Skeletal muscle satellite cell (primary cell): ENCODE measurements at regions not wholly inside any gene's neighbourhood (a gene's known extent, or its start where the extent isn't known, plus 50 kb on each side); places are given as distances from the start of the nearest gene placed in this dataset.

Experiments used
- H3K27me3 ChIP-seq: 2 replicates; pipeline ENCODE4 v1.7.0; 2013; ENCODE audit warnings: low read length; ENCODE audit not compliant: control insufficient read depth, insufficient read depth
- H3K36me3 ChIP-seq: 2 replicates; pipeline ENCODE4 v1.7.0; 2013; ENCODE audit warnings: mild to moderate bottlenecking, control low read depth, low read length; ENCODE audit not compliant: insufficient read depth
- H3K4me1 ChIP-seq: 2 replicates; pipeline ENCODE4 v1.7.0; 2013; ENCODE audit warnings: low read length; ENCODE audit not compliant: control insufficient read depth, insufficient read depth
- H3K4me2 ChIP-seq: 2 replicates; pipeline ENCODE4 v1.7.0; 2013; ENCODE audit warnings: mild to moderate bottlenecking, low read length
- H3K4me3 ChIP-seq: 2 replicates; pipeline ENCODE4 v1.7.0; 2013; ENCODE audit warnings: low read length
- H3K9ac ChIP-seq: 2 replicates; pipeline ENCODE4 v1.7.0; 2013; ENCODE audit warnings: mild to moderate bottlenecking, low read depth, low read length, moderate library complexity
- H3K9me3 ChIP-seq: replicated peaks from 2 replicates; pipeline ENCODE4 v1.7.0; 2013; ENCODE audit warnings: mild to moderate bottlenecking, control low read depth, low read length

DNA sequence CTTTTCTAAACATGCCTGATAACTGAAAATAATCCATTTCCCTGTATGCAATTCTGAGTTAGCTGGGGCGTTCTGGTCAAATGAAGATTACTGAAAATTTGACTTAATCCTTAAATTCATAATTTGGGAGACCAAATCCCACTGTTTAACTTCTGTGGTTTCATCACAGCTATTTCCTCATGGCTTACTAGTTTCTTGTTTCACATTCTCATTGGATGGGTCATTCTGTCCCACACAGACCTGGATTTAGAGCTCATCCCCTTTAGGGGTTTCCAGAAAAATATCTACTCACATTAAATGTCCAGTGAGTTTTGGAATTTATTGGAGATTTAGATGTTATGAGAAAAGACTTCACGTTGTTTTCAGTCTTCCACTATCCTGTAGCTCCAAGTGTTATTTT is 709.3 kb upstream of the KLHL1 start:
- no peak overlapping the region for H3K4me3 ChIP-seq
- no peaks in the 10 kb centered on the region for H3K27me3 ChIP-seq
- H3K4me2 ChIP-seq: no peak overlapping the region
- no peaks in the 10 kb centered on the region for H3K9me3 ChIP-seq
- H3K9ac ChIP-seq: no peak overlapping the region
- H3K36me3 ChIP-seq: no peaks in the 10 kb centered on the region
- no peaks in the 10 kb centered on the region for H3K4me1 ChIP-seq

DNA sequence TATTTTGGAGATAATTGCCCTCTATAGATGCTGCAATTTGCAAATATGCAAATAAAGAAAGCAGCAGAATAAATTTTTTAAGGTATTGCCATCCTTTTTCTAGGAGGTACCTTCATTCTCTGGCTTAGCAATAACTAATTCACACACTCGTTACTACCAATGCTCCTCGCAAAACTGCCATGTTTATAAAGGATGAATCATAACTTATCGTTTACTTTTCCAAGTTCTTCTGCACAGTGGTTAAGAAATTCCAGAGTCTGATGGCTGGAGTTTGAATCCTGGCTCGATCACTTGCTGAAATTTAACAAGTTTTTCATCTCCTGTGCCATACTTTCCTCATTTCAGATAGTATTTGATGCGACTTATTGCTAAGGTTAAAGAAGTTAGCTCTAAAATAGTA is 708.6 kb upstream of the KLHL1 start:
- Histone ChIP-seq H3K27me3 (no peaks in the 10 kb centered on the region), H3K4me1 (no peaks in the 10 kb centered on the region), H3K36me3 (no peaks in the 10 kb centered on the region), H3K9me3 (no peaks in the 10 kb centered on the region), H3K9ac (no peak overlapping the region), H3K4me2 (no peak overlapping the region), H3K4me3 (no peak overlapping the region)

DNA sequence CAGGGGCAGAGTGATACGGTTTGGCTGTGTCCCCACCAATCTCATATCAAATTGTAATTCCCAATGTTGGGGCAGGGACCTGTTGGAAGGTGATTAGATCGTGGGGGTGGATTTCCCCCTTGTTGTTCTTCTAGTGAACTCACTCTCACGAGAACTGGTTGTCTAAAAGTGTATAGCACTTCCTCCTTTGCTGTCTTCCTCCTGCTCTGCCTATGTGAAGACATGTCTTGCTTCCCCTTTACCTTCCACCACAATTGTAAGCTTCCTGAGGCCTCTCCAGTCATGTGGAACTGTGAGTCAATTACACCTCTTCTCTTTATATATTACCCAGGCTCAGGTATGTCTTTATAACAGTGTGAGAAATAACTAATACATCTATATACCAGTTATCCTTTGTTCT is 706.4 kb upstream of the KLHL1 start:
- Histone ChIP-seq H3K27me3 (no peaks in the 10 kb centered on the region), H3K36me3 (no peaks in the 10 kb centered on the region), H3K4me1 (no peaks in the 10 kb centered on the region), H3K9ac (no peak overlapping the region), H3K4me2 (no peak overlapping the region), H3K4me3 (no peak overlapping the region), H3K9me3 (no peaks in the 10 kb centered on the region)

DNA sequence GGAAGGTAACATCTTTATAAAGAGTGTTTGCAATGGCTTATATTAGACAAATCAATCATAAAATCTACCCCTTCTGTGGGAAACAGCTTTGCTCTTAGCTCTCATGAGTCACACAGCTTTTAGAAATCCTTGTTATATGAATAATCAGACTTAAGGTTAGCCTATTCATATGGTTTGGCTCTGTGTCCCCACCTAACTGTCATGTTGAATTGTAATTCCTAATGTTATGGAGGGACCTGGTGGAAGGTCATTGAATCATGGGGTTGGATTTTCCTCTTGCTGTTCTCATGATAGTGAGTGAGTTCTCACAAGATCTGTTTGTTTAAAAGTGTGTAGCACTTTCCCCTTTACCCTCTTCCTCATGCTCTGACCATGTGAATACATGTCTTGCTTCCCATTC is 704.2 kb upstream of the KLHL1 start:
- no peak overlapping the region for H3K9ac ChIP-seq
- H3K4me3 ChIP-seq: no peak overlapping the region
- H3K4me1 ChIP-seq: no peaks in the 10 kb centered on the region
- H3K36me3 ChIP-seq: no peaks in the 10 kb centered on the region
- no peaks in the 10 kb centered on the region for H3K27me3 ChIP-seq
- H3K4me2 ChIP-seq: no peak overlapping the region
- no peaks in the 10 kb centered on the region for H3K9me3 ChIP-seq

DNA sequence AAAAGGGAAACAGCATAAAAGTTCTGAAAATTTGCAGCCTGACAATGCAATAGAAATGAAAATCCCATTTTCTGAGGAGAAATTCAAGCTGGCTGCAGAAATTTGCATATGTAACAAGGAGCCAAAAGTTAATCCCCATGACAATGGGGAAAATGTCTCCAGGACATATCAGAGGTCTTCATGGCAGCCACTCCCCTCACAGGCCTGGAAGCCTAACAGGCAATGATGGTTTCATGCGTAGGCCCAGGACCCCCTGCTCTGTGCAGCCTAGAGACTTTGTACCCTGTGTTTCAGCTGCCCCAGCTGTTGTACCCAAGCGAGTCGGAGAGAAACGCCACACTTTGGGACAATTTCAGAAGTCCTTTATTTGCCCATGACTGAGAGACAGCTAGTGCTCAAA is 701.3 kb upstream of the KLHL1 start:
- Histone ChIP-seq H3K4me2 (no peak overlapping the region), H3K4me1 (no peaks in the 10 kb centered on the region), H3K36me3 (no peaks in the 10 kb centered on the region), H3K27me3 (no peaks in the 10 kb centered on the region), H3K9me3 (no peaks in the 10 kb centered on the region), H3K9ac (no peak overlapping the region), H3K4me3 (no peak overlapping the region)

DNA sequence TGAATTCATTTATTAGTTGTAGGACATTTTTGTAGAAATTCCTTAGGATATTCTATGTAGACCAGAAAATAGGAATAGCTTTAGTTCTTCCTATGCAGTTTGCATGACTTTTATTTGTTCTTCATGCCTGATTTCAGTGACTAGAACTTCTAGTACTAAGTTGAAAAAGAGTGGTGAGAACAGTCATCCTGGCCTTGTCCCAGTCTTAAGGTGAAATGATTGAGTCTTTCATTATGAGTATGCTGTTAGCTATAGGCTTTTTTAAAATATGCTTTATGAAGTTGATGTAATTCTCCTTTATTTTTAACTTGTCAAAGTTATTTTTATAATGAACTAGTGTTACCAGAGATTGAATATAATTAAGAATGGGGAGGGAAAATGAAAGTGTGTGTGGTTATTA is 690.1 kb upstream of the KLHL1 start:
- Histone ChIP-seq H3K4me3 (no peak overlapping the region), H3K9ac (no peak overlapping the region), H3K4me1 (no peaks in the 10 kb centered on the region), H3K4me2 (no peak overlapping the region), H3K9me3 (no peaks in the 10 kb centered on the region), H3K36me3 (no peaks in the 10 kb centered on the region), H3K27me3 (no peaks in the 10 kb centered on the region)

DNA sequence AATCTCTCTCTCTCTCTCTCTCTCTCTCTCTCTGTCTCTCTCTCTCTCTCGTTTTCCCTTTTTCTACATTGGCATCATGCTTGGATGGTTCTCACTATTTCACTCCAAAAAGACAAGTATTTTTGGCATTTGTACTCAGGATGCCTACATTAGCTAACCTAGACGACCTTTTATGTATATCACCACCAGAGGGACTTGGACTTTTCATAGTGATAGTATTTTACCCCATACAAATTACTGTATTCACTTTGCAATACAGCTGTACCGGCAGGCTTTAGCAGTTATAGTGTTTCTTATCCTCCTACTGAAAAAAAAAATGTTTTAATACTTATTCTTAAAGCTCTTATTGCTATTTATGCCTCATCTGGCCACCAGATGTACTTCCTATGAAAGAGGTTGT is 687.2 kb upstream of the KLHL1 start:
- Histone ChIP-seq H3K9me3 (no peaks in the 10 kb centered on the region), H3K4me3 (no peak overlapping the region), H3K4me2 (no peak overlapping the region), H3K9ac (no peak overlapping the region), H3K36me3 (no peaks in the 10 kb centered on the region), H3K4me1 (no peaks in the 10 kb centered on the region), H3K27me3 (no peaks in the 10 kb centered on the region)

DNA sequence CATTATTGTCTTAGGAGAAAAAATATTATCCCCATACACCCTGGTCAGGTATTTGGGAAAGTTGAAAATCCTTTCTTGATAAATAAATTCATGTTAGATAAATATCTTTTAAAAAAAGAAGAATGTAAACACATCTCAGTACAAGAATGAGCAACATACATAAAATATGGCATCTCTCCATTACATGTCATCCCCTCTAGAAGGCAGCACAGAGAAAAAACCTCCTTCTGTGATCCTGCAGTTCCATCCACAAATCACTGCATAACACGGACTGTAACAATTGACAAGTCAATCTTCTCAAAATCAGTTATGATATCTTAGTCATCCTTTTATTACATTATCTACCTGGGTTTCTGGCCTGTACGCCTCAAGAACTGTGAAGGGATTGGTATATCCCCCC is 683.9 kb upstream of the KLHL1 start:
- Histone ChIP-seq H3K36me3 (no peaks in the 10 kb centered on the region), H3K27me3 (no peaks in the 10 kb centered on the region)

DNA sequence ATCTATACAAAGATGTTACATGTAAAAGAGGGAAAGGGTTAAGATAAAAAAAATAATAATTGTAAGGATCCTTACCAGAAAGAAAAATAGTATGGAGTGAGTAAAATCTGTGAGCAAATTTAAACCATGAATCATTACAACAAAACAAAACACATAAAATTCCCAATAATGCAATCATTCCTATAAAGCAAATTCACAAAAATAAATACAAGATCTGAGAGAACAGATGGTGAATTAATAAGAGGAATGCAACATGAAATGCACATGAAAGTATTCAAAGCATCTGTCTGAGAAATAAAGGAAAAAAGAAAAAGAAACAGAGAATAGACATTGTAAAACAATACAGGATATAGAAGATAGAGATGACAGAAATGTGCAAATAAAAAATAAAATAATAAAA is 681.5 kb upstream of the KLHL1 start:
- Histone ChIP-seq H3K36me3 (no peaks in the 10 kb centered on the region), H3K27me3 (no peaks in the 10 kb centered on the region), H3K4me2 (no peak overlapping the region), H3K4me1 (peaks cover 4% of the 10 kb centered on the region), H3K4me3 (no peak overlapping the region), H3K9ac (no peak overlapping the region), H3K9me3 (no peaks in the 10 kb centered on the region)

More for the DNA sequence above, 683.9 kb upstream of the KLHL1 start:
- no peak overlapping the region for H3K4me2 ChIP-seq
- H3K9ac ChIP-seq: no peak overlapping the region
- H3K9me3 ChIP-seq: no peaks in the 10 kb centered on the region
- peaks cover 4% of the 10 kb centered on the region for H3K4me1 ChIP-seq
- H3K4me3 ChIP-seq: no peak overlapping the region

DNA sequence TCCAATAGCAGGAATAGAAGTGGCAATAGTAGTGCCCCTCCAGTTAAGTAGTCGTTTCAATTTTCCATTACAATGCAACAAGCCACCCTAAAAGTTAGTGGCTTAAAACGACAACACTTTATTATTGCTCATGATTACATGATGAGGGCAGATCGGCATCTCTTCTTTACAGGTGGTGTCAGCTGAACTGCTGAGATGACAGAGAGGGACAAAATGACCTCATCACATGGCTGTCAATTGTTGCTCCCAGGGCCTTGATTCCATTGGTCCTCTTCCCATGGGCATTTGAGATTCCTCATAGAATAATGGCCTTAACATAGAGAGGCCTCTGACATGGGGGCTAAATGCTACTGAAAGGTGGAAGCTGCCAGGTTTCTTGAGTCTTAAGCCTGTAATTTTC is 679.8 kb upstream of the KLHL1 start:
- Histone ChIP-seq H3K4me2 (no peak overlapping the region), H3K4me3 (no peak overlapping the region), H3K36me3 (no peaks in the 10 kb centered on the region), H3K4me1 (peaks cover 4% of the 10 kb centered on the region), H3K27me3 (no peaks in the 10 kb centered on the region), H3K9ac (no peak overlapping the region), H3K9me3 (no peaks in the 10 kb centered on the region)

DNA sequence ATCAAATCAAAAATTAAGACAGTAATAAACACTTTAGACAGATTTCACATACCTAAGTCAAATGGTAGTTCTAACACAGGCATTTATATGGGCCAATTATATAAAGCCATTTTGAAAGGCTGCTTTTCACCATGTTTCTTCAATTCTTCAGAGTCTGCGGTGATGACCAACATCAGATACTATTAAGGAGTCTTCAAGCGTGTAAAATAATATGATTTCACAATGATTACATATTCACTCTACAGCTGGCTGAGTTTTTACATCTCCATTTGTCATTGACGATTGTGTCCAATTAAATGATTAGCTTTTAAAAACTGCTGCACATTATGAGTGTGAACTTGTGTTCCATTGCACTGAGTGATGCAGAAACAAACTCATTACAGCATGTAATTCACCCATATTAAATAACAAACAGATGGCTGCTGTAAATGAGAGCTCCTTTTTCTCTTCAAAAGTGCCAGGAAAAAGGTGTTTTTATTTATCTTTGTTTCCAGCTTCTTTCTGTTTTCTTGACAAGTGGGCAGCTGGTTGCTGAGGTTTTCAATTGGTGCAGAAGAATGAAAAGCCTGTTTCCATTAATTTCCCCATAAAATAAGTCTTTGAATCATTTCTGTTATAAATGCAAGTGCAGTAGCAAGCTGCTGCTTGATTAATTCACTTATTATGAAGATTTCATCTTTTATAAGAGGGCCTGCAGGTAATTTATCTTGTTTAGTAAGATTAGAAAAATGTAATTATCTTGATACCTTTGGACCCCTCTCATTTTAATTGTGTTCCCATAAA is 676.1 kb upstream of the KLHL1 start:
- Histone ChIP-seq H3K9me3 (no peaks in the 10 kb centered on the region), H3K4me2 (no peak overlapping the region), H3K4me1 (peaks cover 2% of the 10 kb centered on the region), H3K36me3 (no peaks in the 10 kb centered on the region), H3K9ac (no peak overlapping the region), H3K4me3 (no peak overlapping the region), H3K27me3 (no peaks in the 10 kb centered on the region)

DNA sequence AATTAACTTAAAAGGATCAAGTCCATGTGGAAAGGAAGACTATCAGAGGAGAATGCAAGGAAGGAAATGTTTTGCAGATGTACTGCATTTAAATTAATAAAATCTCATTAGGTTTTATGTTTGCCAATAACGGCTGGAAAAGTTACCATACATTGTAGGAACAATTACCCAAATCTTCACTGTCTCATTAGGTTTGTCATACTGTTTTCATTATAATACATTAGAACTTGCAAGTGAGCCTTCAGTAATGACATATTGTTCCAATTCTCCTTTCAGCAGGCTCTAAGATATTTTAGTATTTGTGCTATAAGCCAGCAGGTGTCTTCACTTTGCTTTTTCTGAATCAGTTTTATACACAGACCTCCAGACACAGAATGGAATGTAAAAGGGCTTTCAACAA is 661.6 kb upstream of the KLHL1 start:
- H3K4me3 ChIP-seq: no peak overlapping the region
- no peaks in the 10 kb centered on the region for H3K9me3 ChIP-seq
- no peaks in the 10 kb centered on the region for H3K4me1 ChIP-seq
- H3K4me2 ChIP-seq: no peak overlapping the region
- no peak overlapping the region for H3K9ac ChIP-seq
- no peaks in the 10 kb centered on the region for H3K36me3 ChIP-seq
- no peaks in the 10 kb centered on the region for H3K27me3 ChIP-seq
